DND-41 (cell line): ENCODE measurements at regions not wholly inside any gene's neighbourhood (a gene's known extent, or its start where the extent isn't known, plus 50 kb on each side); places are given as distances from the start of the nearest gene placed in this dataset.

Experiments
- EZH2 ChIP-seq: IDR thresholded peaks from 3 replicates; pipeline ENCODE4 v1.6.1; 2012; ENCODE audit warnings: borderline replicate concordance, low read depth, mild to moderate bottlenecking, moderate library complexity, low read length, inconsistent platforms; ENCODE audit not compliant: severe bottlenecking
- TF ChIP-seq, protein P1 (sequence below): IDR thresholded peaks from 2 replicates; pipeline ENCODE4 v1.5.1; 2012; ENCODE audit warnings: borderline replicate concordance, low read length, moderate library complexity, mild to moderate bottlenecking; ENCODE audit not compliant: poor library complexity, severe bottlenecking; ENCODE audit errors: extremely low read depth

DNA sequence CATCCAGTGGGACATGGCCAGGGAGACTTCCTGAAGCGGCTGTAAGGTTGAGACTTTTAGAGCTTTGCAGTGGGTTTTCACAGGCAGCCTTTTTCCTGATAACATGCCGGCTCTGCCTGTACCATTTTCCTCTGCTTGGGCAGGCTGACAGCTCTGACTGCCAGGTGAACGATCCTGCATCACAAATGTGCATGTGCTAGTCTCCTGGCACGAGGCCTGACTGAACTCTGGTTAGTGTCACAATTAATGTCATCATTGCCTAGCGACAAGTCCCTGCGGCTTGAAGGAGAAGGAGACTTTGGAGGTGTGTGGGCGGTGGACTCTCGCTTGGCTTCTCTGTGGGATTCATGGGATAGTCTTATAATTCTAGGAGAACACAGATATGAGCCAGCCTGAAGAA lies 783.6 kb upstream of the TSPY4 start:
- TF ChIP-seq, protein P1, sequence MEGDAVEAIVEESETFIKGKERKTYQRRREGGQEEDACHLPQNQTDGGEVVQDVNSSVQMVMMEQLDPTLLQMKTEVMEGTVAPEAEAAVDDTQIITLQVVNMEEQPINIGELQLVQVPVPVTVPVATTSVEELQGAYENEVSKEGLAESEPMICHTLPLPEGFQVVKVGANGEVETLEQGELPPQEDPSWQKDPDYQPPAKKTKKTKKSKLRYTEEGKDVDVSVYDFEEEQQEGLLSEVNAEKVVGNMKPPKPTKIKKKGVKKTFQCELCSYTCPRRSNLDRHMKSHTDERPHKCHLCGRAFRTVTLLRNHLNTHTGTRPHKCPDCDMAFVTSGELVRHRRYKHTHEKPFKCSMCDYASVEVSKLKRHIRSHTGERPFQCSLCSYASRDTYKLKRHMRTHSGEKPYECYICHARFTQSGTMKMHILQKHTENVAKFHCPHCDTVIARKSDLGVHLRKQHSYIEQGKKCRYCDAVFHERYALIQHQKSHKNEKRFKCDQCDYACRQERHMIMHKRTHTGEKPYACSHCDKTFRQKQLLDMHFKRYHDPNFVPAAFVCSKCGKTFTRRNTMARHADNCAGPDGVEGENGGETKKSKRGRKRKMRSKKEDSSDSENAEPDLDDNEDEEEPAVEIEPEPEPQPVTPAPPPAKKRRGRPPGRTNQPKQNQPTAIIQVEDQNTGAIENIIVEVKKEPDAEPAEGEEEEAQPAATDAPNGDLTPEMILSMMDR: no peak
- TF ChIP-seq EZH2: no peak
